ENCODE measurements at regions not wholly inside any gene's neighbourhood (a gene's known extent, or its start where the extent isn't known, plus 50 kb on each side); places are given as distances from the start of the nearest gene placed in this dataset.

GRCh38 chr1:34369701-34370455 is 193.2 kb downstream of the C1orf94 start:
- Histone ChIP-seq H3K9me2 (ENCODE audit: insufficient read depth) (no peaks in the 10 kb centered on the region), H3K9me3 (ENCODE audit: control insufficient read depth in 1 of 2, insufficient read depth in 1 of 2, low read depth in 1 of 2, low read length in 2 of 2) (no peaks in the 10 kb centered on the region), H3K4me3 (replicated peaks in 1 of 2; ENCODE audit: low read depth in 1 of 2, low read length in 2 of 2) (no peak overlapping the region), H3K79me2 (ENCODE audit: insufficient read depth, low read length) (no peaks in the 10 kb centered on the region), H2AFZ (ENCODE audit: low read depth, low read length, poor library complexity, severe bottlenecking) (no peak overlapping the region), H3K4me1 (ENCODE audit: control insufficient read depth in 1 of 2, insufficient read depth in 2 of 2, low read length in 2 of 2) (no peaks in the 10 kb centered on the region), H3K36me3 (ENCODE audit: control insufficient read depth in 1 of 2, insufficient read depth in 2 of 2, low read length in 2 of 2) (no peaks in the 10 kb centered on the region), H3K27me3 (ENCODE audit: insufficient read depth, low read length) (peaks cover 46% of the 10 kb centered on the region), H4K20me1 (ENCODE audit: insufficient read depth) (no peaks in the 10 kb centered on the region), H3K9ac (ENCODE audit: low read length) (no peak overlapping the region), H3K27ac (ENCODE audit: low read depth, low read length) (no peak overlapping the region), H3K4me2 (ENCODE audit: low read length) (no peak overlapping the region)
- ChIA-PET CTCF (no interaction called here), RAD21 (ENCODE audit: low non-redundant PET in 1 of 2, low total read pairs in 2 of 2, uncharacterized antibody in 2 of 2, unreplicated experiment in 2 of 2) (no interaction called here), POLR2A (no interaction called here)
- no peak for TF ChIP-seq EGR1 (IDR thresholded peaks at IDR 0.05; ENCODE audit: low read depth)
- no peak for TF ChIP-seq ZFX (IDR thresholded peaks at IDR 0.05)
- no peak for TF ChIP-seq MAX (IDR thresholded peaks at IDR 0.05)
- no peak for TF ChIP-seq YY1 (IDR thresholded peaks at IDR 0.05; ENCODE audit: extremely low read depth, insufficient replicate concordance, low read depth, low read length)
- TF ChIP-seq ZBTB33 (IDR thresholded peaks at IDR 0.05; ENCODE audit: extremely low read depth, insufficient replicate concordance, low read length): no peak
- no peak for TF ChIP-seq ATF3 (IDR thresholded peaks at IDR 0.05)
- TF ChIP-seq EZH2phosphoT487 (IDR thresholded peaks at IDR 0.05; ENCODE audit: borderline replicate concordance): no peak
- no peak for TF ChIP-seq POLR2AphosphoS5 (IDR thresholded peaks at IDR 0.05; ENCODE audit: low read depth, low read length)
- no peak for TF ChIP-seq SIN3A (IDR thresholded peaks at IDR 0.05; ENCODE audit: low read depth)
- no peak for TF ChIP-seq EZH2 (IDR thresholded peaks at IDR 0.05)
- TF ChIP-seq JUND (IDR thresholded peaks at IDR 0.05): no peak
- no peak for TF ChIP-seq RAD21 (IDR thresholded peaks at IDR 0.05; ENCODE audit: low read depth)
- DNase-seq (ENCODE audit: low read depth, low spot score) (no peak), ATAC-seq (no peak)
- intact Hi-C loops (cut with micrococcal nuclease): no loop called here
- no TSS peak for BruUV-seq (replicated peaks)

Data from HCT116 (cell line).